HG02981 (cell line): ENCODE measurements at regions not wholly inside any gene's neighbourhood (a gene's known extent, or its start where the extent isn't known, plus 50 kb on each side); places are given as distances from the start of the nearest gene placed in this dataset.

Source experiments
- ATAC-seq: cut with Tn5 transposase; IDR thresholded peaks from one replicate; pipeline ENCODE4 v1.9.1; 2021; ENCODE audit warnings: mild to moderate bottlenecking, moderate library complexity; ENCODE audit not compliant: unreplicated experiment

DNA sequence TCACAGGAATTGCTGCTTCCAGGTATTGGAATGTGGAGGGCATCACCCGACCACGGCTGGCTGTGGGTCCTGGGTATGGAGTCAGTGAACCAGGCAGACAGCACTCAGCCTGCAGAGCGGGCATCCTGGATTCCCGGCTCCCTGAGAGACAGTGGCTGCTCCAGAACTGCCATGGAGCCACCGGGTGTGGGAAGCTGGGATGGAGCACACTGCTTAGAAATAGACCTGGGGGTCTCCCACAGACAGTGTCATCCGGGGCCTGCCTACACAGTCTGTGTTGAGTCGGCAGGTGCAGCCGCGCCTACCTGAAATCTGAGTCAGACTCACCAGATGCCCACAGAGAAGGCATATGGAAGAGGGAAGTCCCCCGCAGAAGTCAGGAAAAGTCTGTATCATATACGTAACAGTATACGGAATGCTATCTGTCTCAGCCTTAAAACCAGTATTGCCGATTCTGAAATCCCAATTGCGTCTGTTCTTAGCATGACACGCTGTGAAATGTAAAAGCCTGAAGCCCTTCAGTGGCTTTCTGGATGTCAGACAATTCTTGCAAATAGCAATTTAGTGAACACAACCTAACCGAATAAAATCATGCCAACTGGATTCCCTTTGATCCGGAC, 509.7 kb upstream of the MYT1L start:
- ATAC-seq: no peak

DNA sequence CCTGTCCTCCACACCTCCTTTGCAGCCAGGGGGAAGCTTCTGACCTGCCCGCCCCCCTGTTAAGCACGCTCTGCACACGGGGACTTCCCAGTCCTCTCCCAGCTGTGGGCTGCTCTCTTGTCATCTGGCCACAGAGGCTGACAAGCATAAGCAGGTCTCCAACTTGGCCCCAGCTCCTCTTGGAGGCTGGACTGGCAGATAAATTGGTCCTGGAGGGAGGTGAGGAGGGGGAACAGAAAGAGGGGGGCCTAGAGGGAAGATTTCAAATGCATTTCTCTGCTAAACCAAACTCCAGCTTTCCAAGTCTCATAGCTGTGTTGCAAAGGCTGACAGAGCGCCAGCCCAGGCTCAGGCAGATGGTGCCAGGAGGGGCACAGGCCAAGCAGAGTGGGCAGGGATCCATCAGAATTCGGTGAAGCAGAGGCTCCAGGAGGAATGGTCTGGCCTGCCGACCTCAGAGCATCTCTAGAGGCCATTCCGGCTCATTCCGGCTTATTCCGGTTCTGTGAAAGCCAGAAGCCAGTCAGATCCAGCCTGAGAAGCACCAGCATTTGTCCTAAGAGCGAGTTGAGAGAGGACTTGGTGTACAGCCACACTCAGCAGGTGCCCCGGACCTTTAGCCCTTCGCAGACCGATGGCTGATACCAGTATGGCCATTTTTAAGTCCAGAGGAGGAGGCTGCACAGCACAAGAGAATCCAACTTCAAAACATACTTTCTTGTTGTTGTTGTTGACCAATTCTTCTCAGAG, 508.9 kb upstream of the MYT1L start:
- no peak for ATAC-seq

DNA sequence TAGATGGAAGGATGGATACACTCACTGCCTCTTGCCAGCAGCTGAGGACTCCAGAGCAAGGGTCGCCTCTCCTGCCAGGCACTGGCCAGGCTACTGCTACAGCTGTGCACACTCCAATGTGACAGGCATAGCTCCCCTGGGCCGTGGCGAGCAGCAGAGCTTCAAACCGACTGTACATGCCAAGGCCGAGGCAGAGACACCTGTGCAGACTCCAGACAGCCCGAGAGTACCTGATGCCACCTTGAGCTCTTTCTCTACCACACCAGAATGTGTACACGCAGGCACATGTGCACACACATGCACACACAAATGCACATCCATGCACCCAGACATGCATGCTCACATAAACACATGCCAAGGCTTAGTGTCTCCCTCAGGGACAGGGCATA, 508.3 kb upstream of the MYT1L start:
- no peak for ATAC-seq

DNA sequence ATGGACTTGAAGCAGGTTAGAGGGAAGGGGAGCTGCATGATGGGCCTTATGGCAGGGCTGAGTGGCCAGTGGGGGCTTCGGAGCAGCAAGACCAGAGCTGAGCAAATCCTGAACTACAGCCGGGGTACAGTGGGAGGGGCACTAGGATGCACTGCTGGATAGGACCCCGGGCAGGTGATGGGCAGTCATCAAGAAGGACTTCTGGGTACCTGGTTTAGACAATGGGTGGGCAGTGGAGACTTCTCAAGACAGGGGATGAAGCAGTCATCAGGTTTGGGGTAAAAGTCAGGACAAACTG, 507.4 kb upstream of the MYT1L start:
- no peak for ATAC-seq

DNA sequence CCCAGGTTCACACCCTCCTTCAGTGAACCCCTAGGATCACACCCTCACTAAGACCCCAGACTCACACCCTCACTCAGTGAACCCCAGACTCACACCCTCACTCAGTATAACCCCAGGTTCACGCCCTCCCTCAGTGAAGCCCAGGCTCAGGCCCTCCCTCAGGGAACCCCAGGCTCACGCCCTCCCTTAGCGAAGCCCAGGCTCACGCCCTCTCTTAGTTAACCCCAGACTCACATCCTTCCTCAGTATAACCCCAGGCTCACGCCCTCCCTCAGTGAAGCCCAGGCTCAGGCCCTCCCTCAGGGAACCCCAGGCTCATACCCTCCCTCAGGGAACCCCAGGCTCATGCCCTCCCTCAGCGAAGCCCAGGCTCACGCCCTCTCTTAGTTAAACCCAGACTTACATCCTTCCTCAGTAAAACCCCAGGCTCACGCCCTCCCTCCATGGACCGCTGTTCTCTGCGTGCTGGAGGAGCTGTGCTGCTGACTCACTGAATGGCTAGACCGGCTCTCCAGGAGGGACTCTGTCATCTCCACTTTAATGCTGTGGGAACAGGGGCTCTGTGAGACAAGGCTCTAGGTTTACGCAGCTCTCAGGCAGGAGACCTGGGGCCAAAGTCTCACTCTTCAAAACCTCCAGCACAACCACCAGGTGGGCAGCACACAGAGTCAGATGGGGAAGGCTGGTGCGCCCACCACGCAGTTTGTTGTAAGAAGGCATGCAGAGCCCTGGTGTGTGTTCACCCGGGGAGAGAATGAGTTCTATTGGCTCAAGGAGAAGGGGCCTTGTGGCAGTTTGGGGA, 506.9 kb upstream of the MYT1L start:
- no peak for ATAC-seq

DNA sequence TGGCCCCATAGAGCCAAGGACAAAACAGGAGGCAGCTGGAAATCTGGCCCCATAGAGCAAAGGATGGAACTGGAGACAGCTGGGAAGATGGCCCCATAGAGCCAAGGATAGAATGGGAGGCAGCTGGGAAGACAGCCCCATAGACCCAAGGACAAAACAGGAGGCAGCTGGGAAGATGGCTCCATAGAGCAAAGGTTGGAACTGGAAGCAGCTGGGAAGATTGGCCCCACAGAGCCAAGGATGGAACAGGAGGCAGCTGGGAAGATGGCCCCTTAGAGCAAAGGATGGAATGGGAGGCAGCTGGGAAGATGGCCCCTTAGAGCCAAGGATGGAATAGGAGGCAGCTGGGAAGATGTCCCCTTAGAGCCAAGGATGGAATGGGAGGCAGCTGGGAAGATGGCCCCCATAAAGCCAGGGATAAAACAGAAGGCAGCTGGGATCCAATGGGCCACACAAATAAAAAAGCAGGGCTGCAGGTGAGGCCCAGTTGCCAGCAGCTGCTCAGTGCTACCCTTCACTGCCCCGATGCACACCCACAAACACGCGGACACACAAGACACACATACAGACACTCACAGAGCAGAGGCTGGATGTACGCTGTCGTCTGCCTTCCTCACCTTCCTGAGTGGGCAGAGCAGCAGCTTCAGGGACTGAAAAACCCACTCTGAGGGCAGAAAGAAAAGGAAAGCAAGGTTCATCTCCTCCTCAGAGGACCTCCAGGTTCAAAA, 505.4 kb upstream of the MYT1L start:
- ATAC-seq: no peak

DNA sequence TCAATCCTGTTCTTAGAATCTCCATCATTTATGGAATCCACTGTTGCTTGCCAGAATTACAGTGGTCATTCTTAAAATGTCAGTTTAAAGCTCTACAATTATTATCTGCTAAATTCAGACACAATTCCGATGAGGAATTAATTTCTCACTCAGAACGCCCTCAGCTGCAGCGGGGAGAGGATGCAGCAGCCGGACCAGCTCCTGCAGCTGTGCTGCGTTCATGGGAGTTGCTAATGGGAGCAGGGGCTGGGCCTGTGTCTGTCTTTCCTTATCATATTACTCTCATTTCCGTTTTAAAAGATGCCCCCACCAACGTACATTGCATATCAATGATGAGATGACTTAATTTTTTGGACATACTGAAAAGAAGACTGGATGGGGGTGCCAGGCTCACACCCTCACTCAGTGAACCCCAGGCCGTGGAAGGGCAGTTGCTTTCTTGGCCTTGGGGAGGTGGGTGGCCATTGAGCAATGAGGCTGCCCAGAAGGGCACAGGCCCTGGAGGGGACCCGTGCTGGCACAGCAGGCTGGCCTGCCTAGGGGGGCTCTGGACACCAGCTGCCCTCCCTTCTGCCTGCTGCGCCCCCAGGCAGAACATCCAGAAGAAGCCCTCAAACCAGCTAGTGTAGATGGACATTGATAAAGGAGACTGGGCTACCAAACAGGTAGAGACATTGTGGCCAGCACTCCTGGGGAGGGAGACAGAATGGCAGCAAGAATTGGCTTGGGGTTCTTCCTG, 503.6 kb upstream of the MYT1L start:
- ATAC-seq: no peak

DNA sequence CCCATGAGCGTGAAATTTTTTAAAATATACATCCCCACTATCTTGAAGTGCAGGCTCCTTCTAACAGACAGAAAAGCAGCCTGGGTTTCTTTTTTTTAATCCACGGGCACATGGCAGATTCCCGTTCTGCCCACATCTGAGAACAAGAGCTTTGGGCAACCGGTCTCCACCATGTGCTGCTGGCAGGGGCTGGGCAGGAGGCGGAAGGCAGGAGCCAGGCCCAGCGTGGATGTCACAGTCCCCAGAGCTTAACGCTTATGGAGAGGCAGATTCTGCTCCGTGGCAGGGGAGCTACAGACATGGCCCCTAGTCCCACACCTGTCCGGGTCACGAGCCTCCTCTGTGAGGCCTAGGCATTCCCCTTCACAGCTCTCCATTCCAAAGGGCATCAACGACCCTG, 503.0 kb upstream of the MYT1L start:
- ATAC-seq: no peak

DNA sequence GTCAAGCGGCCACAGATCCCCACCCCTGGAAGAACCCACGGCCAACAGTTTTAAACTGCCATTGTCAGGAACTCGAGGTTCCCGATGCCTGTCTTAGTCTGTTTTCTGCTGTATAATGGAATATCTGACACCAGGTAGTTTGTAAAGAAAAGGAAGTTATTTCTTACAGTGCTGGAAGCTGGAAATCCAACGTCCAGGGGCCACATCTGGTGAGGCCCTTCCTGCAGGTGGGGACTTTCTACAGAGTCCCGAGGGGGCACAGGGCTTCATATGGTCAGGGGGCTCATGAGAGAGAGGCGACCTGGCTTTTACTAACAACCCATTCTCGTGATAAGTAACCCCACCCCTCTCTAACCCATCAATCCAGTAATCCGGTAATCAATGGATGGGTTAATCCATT, 501.6 kb upstream of the MYT1L start:
- no peak for ATAC-seq

DNA sequence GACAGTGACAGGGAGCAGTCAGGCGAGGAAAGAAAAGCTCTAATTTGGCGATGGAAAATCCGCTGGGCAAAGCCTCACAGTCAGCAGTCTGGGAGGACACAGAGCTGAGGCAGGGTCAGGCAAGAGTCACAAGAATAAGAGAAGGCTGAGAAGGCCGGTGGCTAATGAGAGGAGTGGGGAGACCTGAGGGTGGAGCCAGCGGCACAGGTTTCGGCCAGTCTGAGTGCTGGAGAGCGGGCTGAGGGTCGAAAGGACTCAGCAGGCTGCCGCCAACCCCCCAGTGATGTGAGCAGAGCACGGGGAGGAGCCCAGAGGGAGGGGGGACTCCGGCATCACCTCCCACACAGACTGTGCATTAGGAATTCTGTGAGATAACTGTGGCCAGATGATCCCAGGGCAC, 500.6 kb upstream of the MYT1L start:
- ATAC-seq: no peak

DNA sequence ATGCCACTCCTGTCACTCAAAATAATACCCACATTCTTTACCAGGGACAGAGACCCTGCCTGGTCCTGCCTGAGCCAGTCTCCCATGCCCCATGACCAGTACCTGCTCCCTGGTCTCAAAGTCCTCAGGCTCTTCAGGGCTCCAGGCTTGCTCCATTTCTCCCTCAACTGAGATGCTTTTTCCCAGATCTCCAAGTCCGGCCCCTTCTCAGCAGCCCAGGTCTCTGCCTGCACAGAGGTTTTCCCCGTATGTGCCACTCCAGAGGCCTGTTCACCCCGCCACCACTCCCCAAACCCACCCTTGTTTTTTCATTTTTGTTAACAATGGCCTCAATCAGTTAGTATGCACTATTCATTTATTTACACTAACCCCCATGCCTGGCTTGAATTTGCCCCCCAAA, 499.5 kb upstream of the MYT1L start:
- no peak for ATAC-seq

DNA sequence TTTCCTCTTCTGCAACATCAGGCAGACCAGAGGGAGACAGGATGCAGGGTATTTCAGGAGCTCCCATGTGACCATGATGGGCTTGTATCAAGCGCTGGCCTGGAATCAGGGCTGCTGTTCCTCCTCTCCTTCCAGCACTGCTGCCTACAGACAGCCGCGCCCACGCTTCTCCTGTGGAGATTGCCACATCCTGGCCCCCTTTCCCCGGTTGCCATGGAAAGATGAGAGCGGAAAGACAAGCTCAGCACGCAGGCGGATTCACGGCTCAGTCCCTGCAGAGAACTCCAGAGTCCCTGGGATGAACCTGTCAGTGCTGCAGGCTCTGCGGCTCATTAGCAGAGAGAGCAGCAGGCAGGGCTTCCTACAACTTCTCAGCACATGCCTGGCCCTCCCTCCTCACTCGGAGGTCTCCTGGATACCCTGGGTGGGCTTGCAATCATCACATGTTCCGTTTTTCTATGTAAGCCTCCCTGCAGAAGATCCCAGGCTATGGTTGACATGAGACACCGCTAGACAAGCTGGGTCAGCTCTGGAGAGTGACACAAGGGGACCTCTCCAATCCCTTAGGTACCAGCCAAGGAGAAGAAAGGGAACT, 497.8 kb upstream of the MYT1L start:
- ATAC-seq: no peak

DNA sequence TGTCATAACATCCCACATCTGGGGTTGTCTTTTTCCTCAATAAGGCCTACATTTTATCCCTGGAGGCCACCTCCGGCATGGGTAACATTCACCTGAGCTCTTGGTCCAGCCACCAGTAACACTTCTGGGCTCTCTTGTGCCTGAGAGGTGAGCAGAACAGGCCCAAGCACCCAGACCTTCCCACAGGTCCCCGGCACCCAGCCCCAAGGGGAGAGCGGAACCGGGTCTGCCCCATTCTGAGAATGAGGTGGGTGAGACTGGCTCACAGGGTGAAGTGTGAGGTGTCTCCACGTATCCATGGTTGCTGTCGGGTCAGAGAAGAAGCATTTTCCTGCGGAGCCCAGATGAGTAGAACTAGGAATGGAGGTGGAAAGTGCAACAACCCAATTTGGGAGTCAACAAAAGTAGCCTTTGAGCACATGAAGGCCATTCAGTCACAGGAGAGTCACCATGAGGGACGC, 496.7 kb upstream of the MYT1L start:
- ATAC-seq: no peak

DNA sequence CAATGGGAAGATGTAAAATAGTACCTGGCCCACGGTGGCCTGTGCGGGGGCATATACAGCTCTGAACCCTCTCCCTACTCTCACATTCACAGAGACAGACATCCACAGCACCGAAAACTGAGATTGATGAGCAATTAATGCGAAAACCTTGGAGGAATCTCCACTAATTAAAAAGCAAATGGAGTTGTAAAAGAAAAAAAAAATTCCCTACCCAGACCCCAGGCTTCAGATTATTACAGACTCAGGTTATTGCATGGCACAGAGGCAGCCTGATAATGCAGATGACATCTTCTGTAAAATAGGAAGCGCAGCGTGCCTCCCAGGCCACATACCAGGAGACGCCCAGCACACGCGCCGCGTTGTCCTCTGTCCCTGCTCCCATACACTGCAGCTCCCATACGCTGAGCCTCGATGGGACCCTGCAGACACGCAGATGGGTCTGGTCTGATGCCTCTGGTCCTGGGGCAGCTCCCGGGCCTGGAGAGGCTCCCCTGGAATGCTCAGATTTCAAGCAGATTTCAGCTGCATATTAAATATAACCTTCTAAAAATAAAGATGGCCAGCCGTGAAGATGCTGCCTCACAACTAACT, 496.1 kb upstream of the MYT1L start:
- ATAC-seq: no peak

DNA sequence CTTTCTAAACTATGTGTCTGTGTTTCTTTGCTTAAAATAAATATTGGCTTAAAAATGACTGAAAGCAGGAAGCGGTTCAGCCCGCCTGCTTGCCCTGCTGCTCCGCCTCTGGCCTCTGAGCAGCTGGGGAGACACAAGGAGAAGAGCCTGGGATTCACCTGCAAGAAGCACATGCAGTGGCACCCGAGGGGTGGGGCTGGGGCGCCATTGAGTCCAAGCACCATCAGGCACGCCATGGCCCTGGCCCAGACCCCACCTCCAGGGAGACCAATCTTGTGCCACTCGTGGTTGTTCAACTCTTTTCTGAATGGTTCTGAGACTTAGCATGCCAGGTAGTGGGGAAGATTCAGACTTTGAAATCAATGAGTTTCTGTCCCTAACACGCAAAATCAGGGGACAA, 495.5 kb upstream of the MYT1L start:
- no peak for ATAC-seq

DNA sequence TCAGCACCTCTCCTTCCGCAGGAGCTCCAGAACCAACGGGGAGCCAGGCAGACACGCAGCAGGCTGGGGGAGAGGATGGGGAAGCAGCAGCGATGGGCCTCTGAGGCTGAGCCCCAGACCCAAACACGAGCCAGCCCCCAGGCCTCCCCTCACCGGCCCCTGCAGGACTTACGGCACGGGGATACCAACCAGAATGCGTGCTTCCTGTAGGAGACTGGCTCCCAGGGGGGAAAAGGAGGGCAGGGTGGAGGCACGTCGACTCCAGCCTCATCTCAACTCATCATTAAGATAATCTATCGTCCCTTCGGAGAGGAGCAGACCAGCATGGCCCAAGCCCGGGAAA, 495.1 kb upstream of the MYT1L start:
- no peak for ATAC-seq

DNA sequence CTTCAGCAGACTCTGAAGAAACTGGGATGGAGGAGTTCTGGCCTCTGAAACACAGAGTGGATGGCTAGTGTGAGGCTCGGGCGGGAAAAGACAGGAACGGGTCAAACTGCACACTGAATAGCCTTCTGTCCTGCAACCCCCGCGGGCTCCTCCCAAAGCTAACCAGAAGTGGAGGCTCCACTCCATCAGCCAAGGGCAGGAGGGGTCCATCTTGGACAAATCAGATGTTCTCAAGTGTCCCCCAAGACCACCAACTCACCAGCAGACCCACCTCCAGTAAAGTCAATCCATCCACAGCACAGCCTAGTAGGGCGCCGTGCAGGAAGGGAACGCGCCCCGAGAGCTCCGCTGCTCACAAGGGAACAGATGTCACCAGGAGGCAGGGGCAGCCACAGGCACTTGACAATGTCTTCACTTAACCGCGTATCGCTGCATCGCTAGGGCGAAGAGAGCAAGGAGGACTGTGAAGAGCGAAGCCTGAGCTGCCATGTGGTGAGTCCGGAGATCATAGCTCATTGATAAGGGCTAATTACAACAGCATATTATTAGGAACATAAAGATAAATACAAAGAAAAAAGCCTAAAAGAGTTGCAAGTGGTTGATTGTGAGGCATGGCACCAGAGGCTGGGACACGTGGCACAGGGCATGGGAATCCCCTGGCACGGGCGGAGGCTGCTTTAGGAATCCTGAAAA, 494.6 kb upstream of the MYT1L start:
- ATAC-seq: no peak

DNA sequence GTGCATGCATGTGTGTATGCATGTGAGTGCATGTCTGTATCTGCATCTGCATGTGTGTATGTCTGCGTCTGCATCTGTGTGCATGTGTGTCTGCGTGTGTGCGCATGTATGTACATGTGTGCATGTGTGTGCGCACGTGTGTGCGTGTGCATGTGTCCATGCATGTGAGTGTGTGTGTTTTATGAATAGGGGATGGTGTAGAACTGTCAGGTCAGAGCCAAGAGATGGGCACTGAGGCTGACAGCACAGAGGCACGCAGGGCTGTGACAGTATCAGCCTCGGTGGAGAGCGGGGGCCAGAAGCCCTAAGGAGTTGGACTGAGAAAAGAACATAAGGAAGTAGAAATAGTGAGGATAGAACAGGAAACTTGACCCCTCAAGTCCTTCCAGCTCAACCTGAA, 494.0 kb upstream of the MYT1L start:
- no peak for ATAC-seq

DNA sequence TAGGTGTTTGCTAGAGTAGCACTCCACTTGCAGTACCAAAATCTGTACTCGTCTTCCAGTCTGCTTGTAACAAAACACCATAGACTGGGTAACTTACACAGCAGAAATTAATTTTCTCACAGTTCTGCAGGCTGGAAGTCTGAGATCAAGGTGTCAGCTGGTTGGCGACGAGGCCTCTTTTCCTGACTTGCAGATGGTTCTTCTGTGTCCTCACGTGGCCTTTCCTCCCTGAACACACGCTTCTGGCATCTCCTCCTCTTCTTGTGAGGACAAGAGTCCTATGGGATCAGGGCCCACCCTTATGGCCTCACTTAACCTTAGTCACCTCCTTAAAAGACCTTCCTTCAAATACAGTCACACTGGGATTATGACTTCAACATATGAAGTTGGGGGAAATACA, 493.5 kb upstream of the MYT1L start:
- no peak for ATAC-seq
